Endothelial cell of umbilical vein (primary cell): ENCODE measurements at regions not wholly inside any gene's neighbourhood (a gene's known extent, or its start where the extent isn't known, plus 50 kb on each side); places are given as distances from the start of the nearest gene placed in this dataset.

Experiments used
- BruUV-seq: library from RNA; stranded (reverse); fragments of 400-500 nt; replicated peaks from 2 replicates; lab custom pipeline; 2021; lab: Mats Ljungman, UMichigan
- CTCF ChIA-PET: fragments of 300-600, 350-600 bp; sonication (Branson Sonifier 250); formaldehyde crosslinking; loops from one replicate; lab custom pipeline; 2021; ENCODE audit warnings: antibody characterized with exemption, inconsistent platforms; lab: Charles Lee
- POLR2A ChIA-PET: fragments of 300-600, 350-600 bp; sonication (Branson Sonifier 250); formaldehyde crosslinking; loops from one replicate; lab custom pipeline; 2021; ENCODE audit warnings: antibody characterized with exemption, inconsistent platforms; lab: Charles Lee
- DNase-seq: peaks from one replicate; pipeline ENCODE4 v3.0.0-alpha.2; 2011; ENCODE audit warnings: low read depth, low spot score
- FAIRE-seq: peaks from 2 replicates; lab custom pipeline; 2011; peaks lifted over from hg19 to GRCh38; lab: Jason Lieb, UNC
- H2AFZ ChIP-seq: 2 replicates; pipeline ENCODE4 v1.6.0; 2012; ENCODE audit warnings: low read depth, low read length, control low read depth, inconsistent platforms
- H3K27ac ChIP-seq: 2 replicates; pipeline ENCODE4 v1.5.1; 2011; ENCODE audit warnings: low read depth, mild to moderate bottlenecking, control low read depth, low read length, moderate library complexity; ENCODE audit not compliant: insufficient read depth
- H3K27me3 ChIP-seq, 2 experiments: 2 replicates each; pipeline versions ENCODE4 v1.6.0 to v1.6.1; 2011; ENCODE audit warnings: low read length in 2 of 2, mixed read lengths in 1 of 2; ENCODE audit not compliant: control insufficient read depth in 2 of 2, insufficient read depth in 2 of 2
- H3K36me3 ChIP-seq, 2 experiments: 2 replicates in 1 of 2; 3 replicates in 1 of 2; pipeline ENCODE4 v1.5.1; 2011; ENCODE audit warnings: low read length in 2 of 2, mild to moderate bottlenecking in 1 of 2, moderate library complexity in 1 of 2; ENCODE audit not compliant: control insufficient read depth in 2 of 2, insufficient read depth in 2 of 2; ENCODE audit errors: extremely low read depth in 1 of 2
- H3K4me1 ChIP-seq: 3 replicates; pipeline ENCODE4 v1.5.1; 2011; ENCODE audit warnings: mild to moderate bottlenecking, low read length; ENCODE audit not compliant: control insufficient read depth, insufficient read depth; ENCODE audit errors: extremely low read depth
- H3K4me2 ChIP-seq: 2 replicates; pipeline ENCODE4 v1.6.1; 2011; ENCODE audit warnings: low read length, control low read depth, mixed read lengths; ENCODE audit not compliant: insufficient read depth
- H3K4me3 ChIP-seq, 3 experiments: fragments of 200-600 bp in 1 of 3; sonication (generic), shearing (Covaris generic) in 1 of 3; replicated peaks in 1 of 3; 2 replicates each; pipeline ENCODE4 v1.5.1; 2011 to 2016; ENCODE audit warnings: control low read depth in 3 of 3, low read length in 3 of 3, mild to moderate bottlenecking in 2 of 3, inconsistent platforms in 1 of 3, low read depth in 1 of 3, moderate library complexity in 1 of 3; ENCODE audit not compliant: insufficient read depth in 1 of 3
- H3K79me2 ChIP-seq: 2 replicates; pipeline ENCODE4 v1.6.0; 2012; ENCODE audit warnings: low read length, inconsistent platforms; ENCODE audit not compliant: control insufficient read depth, insufficient read depth
- H3K9ac ChIP-seq: replicated peaks from 2 replicates; pipeline ENCODE3; 2011; ENCODE audit warnings: low read length, control low read depth; ENCODE audit not compliant: insufficient read depth; ENCODE audit errors: extremely low read depth
- H3K9me1 ChIP-seq: replicated peaks from 3 replicates; pipeline ENCODE4 v1.6.0; 2011; ENCODE audit warnings: mild to moderate bottlenecking, low read length; ENCODE audit not compliant: control insufficient read depth, insufficient read depth; ENCODE audit errors: extremely low read depth
- H3K9me3 ChIP-seq: replicated peaks from 2 replicates; pipeline ENCODE4 v1.5.1; 2012; ENCODE audit warnings: low read length, inconsistent platforms; ENCODE audit not compliant: control insufficient read depth, insufficient read depth
- H4K20me1 ChIP-seq: replicated peaks from 2 replicates; pipeline ENCODE3; 2011; ENCODE audit warnings: mild to moderate bottlenecking, low read length; ENCODE audit not compliant: control insufficient read depth, insufficient read depth; ENCODE audit errors: extremely low read depth
- EZH2 ChIP-seq: IDR thresholded peaks from 2 replicates; pipeline ENCODE4 v1.6.1; 2012; ENCODE audit warnings: borderline replicate concordance, low read depth, mild to moderate bottlenecking, moderate library complexity, low read length, inconsistent platforms; ENCODE audit not compliant: severe bottlenecking
- FOS ChIP-seq: IDR thresholded peaks from 2 replicates; pipeline ENCODE4 v1.6.1; 2011; ENCODE audit warnings: mild to moderate bottlenecking, low read length, moderate library complexity, borderline replicate concordance; ENCODE audit not compliant: insufficient read depth
- GATA2 ChIP-seq: IDR thresholded peaks from 2 replicates; pipeline ENCODE4 v1.7.0; 2011; ENCODE audit warnings: low read depth, mild to moderate bottlenecking, moderate library complexity, mixed read lengths, low read length; ENCODE audit not compliant: insufficient read length, insufficient read depth
- JUN ChIP-seq: IDR thresholded peaks from 2 replicates; pipeline ENCODE4 v1.6.1; 2011; ENCODE audit warnings: borderline replicate concordance, low read depth; ENCODE audit not compliant: insufficient read length, insufficient read depth
- MYC ChIP-seq: IDR thresholded peaks from one replicate; pipeline ENCODE4 v1.6.1; 2011; ENCODE audit warnings: mild to moderate bottlenecking, low read depth, low read length
- POLR2A ChIP-seq: IDR thresholded peaks from 2 replicates; pipeline ENCODE4 v1.6.1; 2012; ENCODE audit warnings: low read depth, mild to moderate bottlenecking, control low read depth, low read length
- POLR2AphosphoS5 ChIP-seq: IDR thresholded peaks from 2 replicates; pipeline ENCODE4 v1.6.1; 2012; ENCODE audit warnings: low read depth, mild to moderate bottlenecking, control low read depth, low read length, moderate library complexity; ENCODE audit not compliant: insufficient read depth
- dilution Hi-C: fragments of 300-500 bp; cut with MboI; formaldehyde crosslinking; loops from one replicate; pipeline ENCODE4 v1.15.0; 2019; ENCODE audit warnings: low sequenced_read_pairs; ENCODE audit not compliant: extremely low pct_ligation_motif_present
- intact Hi-C: fragments of 100-400 bp; cut with micrococcal nuclease; formaldehyde crosslinking; loops from one replicate; pipeline ENCODE4 v1.10.0; 2022
- TF ChIP-seq, protein P1 (sequence below): IDR thresholded peaks from 2 replicates; pipeline ENCODE4 v1.6.1; 2011; ENCODE audit not compliant: insufficient read depth, insufficient read length
- TF ChIP-seq, protein P2 (sequence below), 2 donors: IDR thresholded peaks; 1 replicate in 1 of 2; 2 replicates in 1 of 2; pipeline ENCODE4 v1.5.1; 2011; ENCODE audit warnings: low read length in 2 of 2, mild to moderate bottlenecking in 2 of 2, moderate library complexity in 2 of 2, control low read depth in 1 of 2, inconsistent platforms in 1 of 2, low read depth in 1 of 2; ENCODE audit not compliant: insufficient read depth in 1 of 2; ENCODE audit errors: extremely low read depth in 1 of 2

DNA sequence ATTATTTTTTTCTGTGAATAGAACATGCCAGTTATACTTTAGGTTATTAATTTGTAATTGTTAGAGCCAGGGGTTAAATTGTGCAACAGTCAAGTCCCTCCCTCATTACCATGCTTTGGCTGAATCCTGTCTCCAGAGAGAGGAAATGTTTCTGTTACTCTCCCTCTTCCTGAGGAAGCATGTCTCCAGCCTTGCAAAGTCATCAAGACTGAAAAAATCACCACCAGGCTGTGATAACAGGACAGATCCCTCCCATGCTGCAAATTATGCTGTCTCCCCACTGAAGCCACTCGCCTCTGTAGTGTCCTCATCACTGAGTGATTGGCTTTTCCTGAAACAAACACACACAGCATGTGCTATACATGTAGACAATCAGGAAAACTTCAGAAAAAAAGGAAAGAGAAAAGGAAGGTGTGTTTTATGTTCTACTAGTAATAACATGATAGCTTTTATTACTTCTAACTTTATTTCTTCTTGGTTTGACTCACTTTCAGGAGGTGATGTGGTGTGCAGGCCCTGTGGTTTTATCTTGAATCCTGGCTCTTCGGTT, 290.0 kb upstream of the JAG1 start:
- Histone ChIP-seq H4K20me1 (no peaks in the 10 kb centered on the region), H3K4me2 (peak overlapping the region; percentile 48), H3K27me3 (no peaks in the 10 kb centered on the region), H3K36me3 (no peaks in the 10 kb centered on the region), H3K9ac (no peak overlapping the region), H3K4me3 (no peak overlapping the region), H3K79me2 (no peaks in the 10 kb centered on the region), H3K9me1 (no peaks in the 10 kb centered on the region), H3K4me1 (peaks cover 36% of the 10 kb centered on the region), H3K9me3 (no peaks in the 10 kb centered on the region), H2AFZ (peak overlapping the region; percentile 87), H3K27ac (peak overlapping the region; percentile 59)
- TF ChIP-seq POLR2AphosphoS5 (peak; percentile 69), MYC (peak; percentile 32), POLR2A (peak; percentile 41), EZH2 (no peak), FOS (peak; percentile 63), JUN (no peak), GATA2 (peak; percentile 64)
- TF ChIP-seq, protein P1, sequence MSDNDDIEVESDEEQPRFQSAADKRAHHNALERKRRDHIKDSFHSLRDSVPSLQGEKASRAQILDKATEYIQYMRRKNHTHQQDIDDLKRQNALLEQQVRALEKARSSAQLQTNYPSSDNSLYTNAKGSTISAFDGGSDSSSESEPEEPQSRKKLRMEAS, result no peak
- TF ChIP-seq, protein P2, sequence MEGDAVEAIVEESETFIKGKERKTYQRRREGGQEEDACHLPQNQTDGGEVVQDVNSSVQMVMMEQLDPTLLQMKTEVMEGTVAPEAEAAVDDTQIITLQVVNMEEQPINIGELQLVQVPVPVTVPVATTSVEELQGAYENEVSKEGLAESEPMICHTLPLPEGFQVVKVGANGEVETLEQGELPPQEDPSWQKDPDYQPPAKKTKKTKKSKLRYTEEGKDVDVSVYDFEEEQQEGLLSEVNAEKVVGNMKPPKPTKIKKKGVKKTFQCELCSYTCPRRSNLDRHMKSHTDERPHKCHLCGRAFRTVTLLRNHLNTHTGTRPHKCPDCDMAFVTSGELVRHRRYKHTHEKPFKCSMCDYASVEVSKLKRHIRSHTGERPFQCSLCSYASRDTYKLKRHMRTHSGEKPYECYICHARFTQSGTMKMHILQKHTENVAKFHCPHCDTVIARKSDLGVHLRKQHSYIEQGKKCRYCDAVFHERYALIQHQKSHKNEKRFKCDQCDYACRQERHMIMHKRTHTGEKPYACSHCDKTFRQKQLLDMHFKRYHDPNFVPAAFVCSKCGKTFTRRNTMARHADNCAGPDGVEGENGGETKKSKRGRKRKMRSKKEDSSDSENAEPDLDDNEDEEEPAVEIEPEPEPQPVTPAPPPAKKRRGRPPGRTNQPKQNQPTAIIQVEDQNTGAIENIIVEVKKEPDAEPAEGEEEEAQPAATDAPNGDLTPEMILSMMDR (IDR thresholded peaks at IDR 0.05; ENCODE audit: extremely low read depth in 1 of 2, insufficient read depth in 1 of 2, low read depth in 1 of 2, low read length in 2 of 2), result no peak
- peak; percentile 94 for FAIRE-seq
- peak; percentile 86 for DNase-seq
- POLR2A ChIA-PET, result no interaction called here
- dilution Hi-C loops, result no loop called here
- intact Hi-C loops, result loop anchor here (1.0 to 5.0 kb wide), 6 partner anchors 101 to 494 kb away; no protein-coding TSS in a partner anchor
- BruUV-seq, result no TSS peak
- CTCF ChIA-PET, result interaction anchor here (1.4 kb wide), 1 partner anchor 9 kb away, joined by 4 read pairs; no protein-coding TSS in a partner anchor
